CD8-positive, alpha-beta memory T cell (primary cell): ENCODE measurements at regions not wholly inside any gene's neighbourhood (a gene's known extent, or its start where the extent isn't known, plus 50 kb on each side); places are given as distances from the start of the nearest gene placed in this dataset.

ENCODE experiments used
- CTCF ChIA-PET: fragments of 350-600 bp; sonication (Branson Sonifier 250); formaldehyde crosslinking; loops from one replicate; lab custom pipeline; 2021; ENCODE audit warnings: antibody characterized with exemption; lab: Charles Lee
- POLR2A ChIA-PET: fragments of 350-600 bp; sonication (Branson Sonifier 250); formaldehyde crosslinking; loops from one replicate; lab custom pipeline; 2021; ENCODE audit warnings: antibody characterized with exemption; lab: Charles Lee
- DNase-seq, 5 donors: peaks; one replicate each; pipeline versions ENCODE4 v3.0.0 to v3.0.0-alpha.2; 2020 to 2022; ENCODE audit warnings: mixed read lengths in 1 of 5
- H3K27ac ChIP-seq: one replicate; pipeline ENCODE4 v1.7.0; 2013; ENCODE audit warnings: low read depth, mild to moderate bottlenecking, low read length, moderate library complexity
- H3K27me3 ChIP-seq: 2 replicates; pipeline ENCODE4 v1.7.0; 2013; ENCODE audit warnings: low read length, mild to moderate bottlenecking; ENCODE audit not compliant: insufficient read depth, poor library complexity, severe bottlenecking
- H3K36me3 ChIP-seq: 2 replicates; pipeline ENCODE4 v1.7.0; 2013; ENCODE audit warnings: mild to moderate bottlenecking, low read length, moderate library complexity; ENCODE audit not compliant: insufficient read depth
- H3K4me1 ChIP-seq: 2 replicates; pipeline ENCODE4 v1.7.0; 2013; ENCODE audit warnings: mild to moderate bottlenecking, low read length, moderate library complexity; ENCODE audit not compliant: insufficient read depth
- H3K4me3 ChIP-seq: 2 replicates; pipeline ENCODE4 v1.7.0; 2013; ENCODE audit warnings: mild to moderate bottlenecking, low read length
- H3K9me3 ChIP-seq: 2 replicates; pipeline ENCODE4 v1.7.0; 2013; ENCODE audit warnings: mild to moderate bottlenecking, low read length
- H3K27ac Mint-ChIP-seq, 8 donors: one replicate each; pipeline ENCODE4 v1.8.0; 2020 to 2021; ENCODE audit warnings: mixed read lengths in 8 of 8, mild to moderate bottlenecking in 6 of 8, inconsistent platforms in 3 of 8, moderate library complexity in 3 of 8
- H3K27me3 Mint-ChIP-seq, 2 donors: one replicate each; pipeline ENCODE4 v1.8.0; 2020 to 2021; ENCODE audit warnings: mixed read lengths in 2 of 2, mild to moderate bottlenecking in 1 of 2, moderate library complexity in 1 of 2
- H3K36me3 Mint-ChIP-seq, 3 donors: one replicate each; pipeline ENCODE4 v1.8.0; 2020 to 2021; ENCODE audit warnings: mixed read lengths in 3 of 3, inconsistent platforms in 1 of 3, mild to moderate bottlenecking in 1 of 3
- H3K4me1 Mint-ChIP-seq, 3 donors: one replicate each; pipeline ENCODE4 v1.8.0; 2020 to 2021; ENCODE audit warnings: mixed read lengths in 3 of 3, inconsistent platforms in 1 of 3, mild to moderate bottlenecking in 1 of 3
- H3K4me3 Mint-ChIP-seq, 7 donors: one replicate each; pipeline ENCODE4 v1.8.0; 2020 to 2021; ENCODE audit warnings: mixed read lengths in 7 of 7, mild to moderate bottlenecking in 6 of 7, moderate library complexity in 4 of 7, inconsistent platforms in 2 of 7
- H3K9me3 Mint-ChIP-seq, 5 donors: one replicate each; pipeline ENCODE4 v1.8.0; 2020 to 2022; ENCODE audit warnings: mixed read lengths in 5 of 5, mild to moderate bottlenecking in 3 of 5, moderate library complexity in 2 of 5, inconsistent platforms in 1 of 5

DNA sequence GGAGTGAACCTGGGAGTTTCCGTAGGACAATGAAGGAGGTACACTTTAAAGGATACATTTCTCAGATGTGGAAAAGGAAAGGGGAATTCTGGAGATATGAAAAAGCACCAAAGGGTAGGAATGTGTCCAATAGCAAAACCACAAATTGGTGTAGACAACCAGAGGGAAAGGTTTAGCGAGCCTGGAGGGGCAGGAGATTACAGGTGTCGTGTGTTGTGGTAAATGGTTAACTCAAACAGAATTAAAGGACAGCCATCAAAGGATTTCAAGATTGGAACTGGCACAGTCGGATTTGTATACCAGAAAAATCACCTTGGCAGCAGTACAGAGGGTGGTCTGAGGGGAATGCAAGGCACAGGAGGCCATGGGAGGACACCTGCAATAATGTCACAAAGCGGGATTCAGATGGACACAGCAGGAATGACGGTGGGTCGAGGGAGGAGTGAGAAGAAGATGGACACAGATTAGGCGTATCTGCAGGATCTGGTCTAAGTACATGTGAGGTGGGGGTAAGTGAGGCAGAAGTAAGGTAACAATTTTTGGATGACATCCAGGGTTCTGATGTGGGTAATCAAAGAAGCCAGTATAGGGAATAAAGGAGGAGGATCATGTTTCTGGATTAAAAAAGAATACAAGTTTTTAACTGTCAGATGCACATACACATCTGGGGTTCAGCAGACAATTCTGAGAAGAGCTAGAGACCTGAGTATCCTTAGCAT is 361.6 kb downstream of the KLF12 start:
- H3K27me3 ChIP-seq = no peaks in the 10 kb centered on the region
- H3K4me1 ChIP-seq = peaks cover 18% of the 10 kb centered on the region
- Mint-ChIP-seq H3K9me3 (no peaks in the 10 kb centered on the region), H3K27me3 (no peaks in the 10 kb centered on the region), H3K27ac (peak overlapping the region; percentile 6 to 88 (median 54)), H3K4me1 (peaks cover 53 to 71% (median 65%) of the 10 kb centered on the region in 3 donors), H3K4me3 (peak overlapping the region in 1 of 7 donors; percentile 72), H3K36me3 (peaks cover 6 to 50% (median 35%) of the 10 kb centered on the region in 3 donors)
- no peak overlapping the region for H3K4me3 ChIP-seq
- no peak for DNase-seq
- no peaks in the 10 kb centered on the region for H3K9me3 ChIP-seq
- H3K36me3 ChIP-seq = no peaks in the 10 kb centered on the region
- POLR2A ChIA-PET = no interaction called here
- H3K27ac ChIP-seq = no peak overlapping the region
- CTCF ChIA-PET = no interaction called here

- no peaks in the 10 kb centered on the region for H3K27me3 Mint-ChIP-seq
- Histone ChIP-seq H3K36me3 (peaks cover 8% of the 10 kb centered on the region), H3K4me3 (no peak overlapping the region), H3K27ac (no peak overlapping the region), H3K27me3 (no peaks in the 10 kb centered on the region), H3K4me1 (peaks cover 59% of the 10 kb centered on the region), H3K9me3 (no peaks in the 10 kb centered on the region)
- ChIA-PET CTCF (interaction anchor here (0.8 to 4.3 kb wide), 13 partner anchors 9 to 523 kb away, joined by 3 to 33 read pairs (median 3); no protein-coding TSS in a partner anchor), POLR2A (no interaction called here)
- H3K4me1 Mint-ChIP-seq = peaks cover 76 to 90% (median 85%) of the 10 kb centered on the region in 3 donors
- H3K9me3 Mint-ChIP-seq = no peaks in the 10 kb centered on the region
- H3K36me3 Mint-ChIP-seq = peaks cover 6 to 36% (median 17%) of the 10 kb centered on the region in 3 donors
- DNase-seq = peak in 2 of 5 donors; percentile 28 to 50
- peak overlapping the region in 5 of 7 donors; percentile 13 to 71 (median 60) for H3K4me3 Mint-ChIP-seq
- H3K27ac Mint-ChIP-seq = peak overlapping the region; percentile 81 to 97 (median 96)
Observed at GRCh38 chr13:73767747-73768315, 366.4 kb downstream of the KLF12 start.

DNA sequence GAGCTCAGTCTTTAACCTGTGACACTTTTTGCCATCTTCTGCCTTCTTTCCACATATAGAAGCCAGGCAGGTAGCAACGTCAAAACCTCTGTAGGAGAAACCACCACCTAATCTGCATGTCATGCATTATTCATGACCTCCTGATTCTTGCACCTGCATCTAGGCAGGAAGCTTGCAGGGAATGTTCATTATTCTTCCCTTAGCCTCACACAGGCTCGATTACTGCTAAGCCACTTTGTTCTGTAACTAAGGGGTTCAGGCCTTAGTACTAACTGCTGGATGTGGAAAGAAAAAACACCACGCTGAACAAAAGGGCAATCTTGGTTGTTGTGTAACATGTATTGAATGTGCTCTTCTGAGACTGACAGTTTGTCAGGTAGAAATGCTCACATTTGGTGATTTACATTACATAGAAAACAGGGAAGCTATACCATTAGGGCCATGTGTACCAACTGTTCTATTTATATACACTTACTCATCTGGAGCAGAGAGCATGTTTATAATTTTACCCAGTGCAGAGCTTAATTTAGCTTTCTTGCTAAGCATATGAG is 366.9 kb downstream of the KLF12 start:
- H3K27ac Mint-ChIP-seq = peak overlapping the region; percentile 89 to 97 (median 96)
- no peak overlapping the region for H3K27ac ChIP-seq
- H3K4me3 ChIP-seq = peak overlapping the region; percentile 10
- H3K4me1 Mint-ChIP-seq = peaks cover 74 to 90% (median 85%) of the 10 kb centered on the region in 3 donors
- H3K27me3 ChIP-seq = no peaks in the 10 kb centered on the region
- H3K9me3 ChIP-seq = no peaks in the 10 kb centered on the region
- H3K36me3 Mint-ChIP-seq = peaks cover 6 to 36% (median 15%) of the 10 kb centered on the region in 3 donors
- peaks cover 62% of the 10 kb centered on the region for H3K4me1 ChIP-seq
- CTCF ChIA-PET = interaction anchor here (0.8 to 4.3 kb wide), 11 partner anchors 11 to 520 kb away, joined by 3 to 33 read pairs (median 3); no protein-coding TSS in a partner anchor
- H3K4me3 Mint-ChIP-seq = peak overlapping the region in 6 of 7 donors; percentile 2 to 61 (median 43)
- H3K27me3 Mint-ChIP-seq = no peaks in the 10 kb centered on the region
- DNase-seq = peak in 1 of 5 donors; percentile 46
- no peaks in the 10 kb centered on the region for H3K9me3 Mint-ChIP-seq
- POLR2A ChIA-PET = no interaction called here
- H3K36me3 ChIP-seq = peaks cover 8% of the 10 kb centered on the region

DNA sequence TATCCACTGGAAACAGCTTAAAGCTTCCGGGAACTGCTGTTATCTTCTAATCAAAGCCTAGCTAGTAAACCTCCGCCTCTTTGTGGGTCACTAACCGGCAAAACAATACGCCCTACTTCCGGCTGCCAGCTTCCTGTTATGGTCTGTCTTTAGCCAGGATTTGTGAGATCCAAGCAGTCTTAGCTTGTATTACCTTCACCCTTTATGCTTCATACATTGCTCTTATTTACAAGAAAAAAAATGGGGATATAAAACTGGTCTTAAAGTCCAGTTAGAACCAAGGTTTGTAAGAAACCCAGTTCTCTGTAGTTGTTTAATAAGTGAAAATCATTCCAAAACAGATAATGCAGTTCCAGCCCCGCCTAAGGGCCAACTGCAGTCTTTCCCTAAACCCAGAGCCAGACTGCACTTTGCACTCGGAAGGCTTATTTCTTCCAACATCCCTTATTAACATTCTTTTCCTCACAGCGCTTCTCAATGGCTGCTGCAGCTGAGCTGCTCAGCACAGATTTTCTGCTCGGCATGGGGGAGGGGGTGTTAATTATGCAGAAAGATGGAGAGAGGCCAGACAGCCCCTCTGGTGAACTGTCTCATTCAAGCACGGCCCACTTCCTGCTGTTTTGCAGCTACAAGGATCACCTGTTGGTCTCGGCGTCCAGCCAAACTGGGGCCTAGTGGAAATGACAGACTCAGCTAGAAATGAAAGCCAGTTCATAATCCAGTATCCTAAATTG is 368.4 kb downstream of the KLF12 start:
- peaks cover 6 to 40% (median 18%) of the 10 kb centered on the region in 3 donors for H3K36me3 Mint-ChIP-seq
- H3K27ac Mint-ChIP-seq = peak overlapping the region; percentile 92 to 98 (median 96)
- peaks cover 74 to 91% (median 89%) of the 10 kb centered on the region in 3 donors for H3K4me1 Mint-ChIP-seq
- DNase-seq = peak; percentile 66 to 92 (median 79)
- peaks cover 8% of the 10 kb centered on the region for H3K36me3 ChIP-seq
- H3K4me3 Mint-ChIP-seq = peak overlapping the region; percentile 74 to 89 (median 84)
- no peaks in the 10 kb centered on the region for H3K9me3 ChIP-seq
- H3K27me3 Mint-ChIP-seq = no peaks in the 10 kb centered on the region
- peak overlapping the region; percentile 48 for H3K4me3 ChIP-seq
- H3K4me1 ChIP-seq = peaks cover 62% of the 10 kb centered on the region
- CTCF ChIA-PET = interaction anchor here (0.8 to 4.3 kb wide), 9 partner anchors 9 to 1454 kb away, joined by 3 to 33 read pairs (median 4); no protein-coding TSS in a partner anchor
- peak overlapping the region; percentile 7 for H3K27ac ChIP-seq
- no peaks in the 10 kb centered on the region for H3K27me3 ChIP-seq
- POLR2A ChIA-PET = interaction anchor here (0.9 to 1.4 kb wide), 4 partner anchors 9 to 521 kb away, joined by 3 to 7 read pairs (median 6); partner anchors contain the start of gene KLF12
- no peaks in the 10 kb centered on the region for H3K9me3 Mint-ChIP-seq

GRCh38 chr13:73759434-73759833 is 374.8 kb downstream of the KLF12 start:
- Mint-ChIP-seq H3K4me3 (no peak overlapping the region), H3K4me1 (peaks cover 62 to 98% (median 86%) of the 10 kb centered on the region in 3 donors)
- POLR2A ChIA-PET = interaction anchor here (1.1 kb wide), 1 partner anchor 16 kb away, joined by 4 read pairs; no protein-coding TSS in a partner anchor

DNA sequence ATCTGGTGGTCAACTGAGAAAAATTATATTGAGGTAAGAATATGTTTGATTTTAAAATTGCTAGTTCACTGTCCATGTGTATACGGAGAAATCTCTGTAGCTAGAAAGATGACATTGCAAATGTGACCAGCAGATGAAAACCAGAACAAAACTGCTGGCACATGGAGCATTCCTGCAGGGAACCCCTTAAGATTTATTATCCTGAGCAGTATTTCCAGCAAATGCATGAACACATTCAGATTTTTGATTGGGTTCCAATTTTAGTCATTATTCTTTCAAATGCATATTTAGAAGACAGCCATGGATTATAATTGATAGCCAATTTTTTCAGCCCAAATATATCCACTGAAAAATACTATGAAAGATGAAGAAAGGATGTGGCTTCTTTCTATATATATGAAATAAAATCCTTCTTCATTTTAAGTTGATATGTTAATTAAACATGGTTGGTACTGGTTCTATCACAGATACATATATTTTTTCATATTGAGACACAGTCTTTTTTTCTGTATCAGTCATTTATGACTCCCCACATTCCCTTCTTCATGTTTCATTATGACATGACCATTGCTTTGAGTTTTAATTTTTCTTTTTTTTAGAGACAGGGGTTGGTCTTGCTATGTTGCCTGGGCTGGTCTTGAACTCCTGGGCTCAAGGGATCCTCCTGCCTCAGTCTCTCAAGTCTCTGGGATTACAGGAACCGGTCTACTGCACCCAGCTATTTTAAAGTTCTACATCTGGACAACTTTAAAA is 376.5 kb downstream of the KLF12 start:
- Mint-ChIP-seq H3K9me3 (no peaks in the 10 kb centered on the region), H3K27me3 (no peaks in the 10 kb centered on the region), H3K4me1 (peaks cover 58 to 86% (median 74%) of the 10 kb centered on the region in 3 donors), H3K36me3 (peaks cover 0 to 34% (median 20%) of the 10 kb centered on the region in 3 donors), H3K27ac (peak overlapping the region; percentile 33 to 95 (median 76)), H3K4me3 (no peak overlapping the region)
- no peak for DNase-seq
- Histone ChIP-seq H3K4me1 (peaks cover 39% of the 10 kb centered on the region), H3K27me3 (no peaks in the 10 kb centered on the region), H3K36me3 (peaks cover 8% of the 10 kb centered on the region), H3K4me3 (no peak overlapping the region), H3K9me3 (no peaks in the 10 kb centered on the region), H3K27ac (no peak overlapping the region)
- POLR2A ChIA-PET = interaction anchor here (1.9 kb wide), 1 partner anchor 8 kb away, joined by 6 read pairs; no protein-coding TSS in a partner anchor
- CTCF ChIA-PET = interaction anchor here (0.6 to 4.0 kb wide), 2 partner anchors 9 to 694 kb away, joined by 3 to 33 read pairs; no protein-coding TSS in a partner anchor

More at GRCh38 chr13:73759434-73759833, 374.8 kb downstream of the KLF12 start:
- Histone ChIP-seq H3K36me3 (peaks cover 9% of the 10 kb centered on the region), H3K4me1 (peaks cover 55% of the 10 kb centered on the region), H3K9me3 (no peaks in the 10 kb centered on the region), H3K27me3 (no peaks in the 10 kb centered on the region), H3K27ac (no peak overlapping the region), H3K4me3 (no peak overlapping the region)
- Mint-ChIP-seq H3K27me3 (no peaks in the 10 kb centered on the region), H3K9me3 (no peaks in the 10 kb centered on the region), H3K36me3 (peaks cover 2 to 45% (median 15%) of the 10 kb centered on the region in 3 donors), H3K27ac (peak overlapping the region in 7 of 8 donors; percentile 27 to 64 (median 55))
- DNase-seq = no peak
- CTCF ChIA-PET = no interaction called here
